Right lobe of liver (tissue), 6 donors: ENCODE measurements at regions not wholly inside any gene's neighbourhood (a gene's known extent, or its start where the extent isn't known, plus 50 kb on each side); places are given as distances from the start of the nearest gene placed in this dataset.

ENCODE experiments used
- ATAC-seq, 4 donors: fragments of 200-7000 bp; cut with Tn5 transposase; one replicate each; pipeline ENCODE4 v1.9.1; 2020; ENCODE audit warnings: mild to moderate bottlenecking in 4 of 4, moderate library complexity in 4 of 4
- DNase-seq, 3 donors: peaks; one replicate each; pipeline ENCODE4 v3.0.0-alpha.2; 2020
- H3K27ac ChIP-seq, 3 donors: fragments of 200-600 bp; one replicate each; pipeline ENCODE4 v1.8.0; 2022
- H3K27me3 ChIP-seq, 2 donors: fragments of 200-600 bp; one replicate each; pipeline ENCODE4 v1.8.0; 2022
- H3K36me3 ChIP-seq, 4 donors: fragments of 200-600 bp; sonication (generic) in 1 of 4; one replicate each; pipeline versions ENCODE4 v1.5.1 to v1.8.0; 2017 to 2022; ENCODE audit warnings: control low read depth in 1 of 4
- H3K4me1 ChIP-seq, 4 donors: fragments of 200-600 bp; sonication (generic) in 1 of 4; one replicate each; pipeline versions ENCODE4 v1.5.1 to v1.8.0; 2017 to 2022; ENCODE audit warnings: control low read depth in 1 of 4
- H3K4me3 ChIP-seq, 3 donors: fragments of 200-600 bp; one replicate each; pipeline ENCODE4 v1.8.0; 2022
- H3K9me3 ChIP-seq, 4 donors: fragments of 200-600 bp; sonication (generic) in 1 of 4; one replicate each; pipeline versions ENCODE4 v1.5.1 to v1.8.0; 2017 to 2022; ENCODE audit warnings: control low read depth in 1 of 4
- POLR2A ChIP-seq: fragments of 450-650 bp; IDR thresholded peaks from one replicate; pipeline ENCODE4 v1.6.1; 2017; ENCODE audit warnings: antibody characterized with exemption, mild to moderate bottlenecking
- WGBS: methylation state at CpG from one replicate; pipeline ENCODE4 v1.1.6; 2018; ENCODE audit warnings: low coverage, low lambda C conversion rate; ENCODE audit not compliant: insufficient coverage; ENCODE audit errors: missing lambda C conversion rate; 5-methylcytosine and 5-hydroxymethylcytosine counted together
- intact Hi-C, 2 donors: fragments of 100-400 bp; cut with DNase I; formaldehyde crosslinking; loops; one replicate each; pipeline versions ENCODE4 v1.11.2 to v1.14.1; 2022
- TF ChIP-seq, protein P1 (sequence below), 4 donors: fragments of 200-600 bp in 3 of 4; fragments of 450-650 bp in 1 of 4; IDR thresholded peaks; one replicate each; pipeline versions ENCODE4 v1.5.1 to v1.8.0; 2016 to 2022; ENCODE audit warnings: antibody characterized with exemption in 4 of 4, mild to moderate bottlenecking in 2 of 4
- donor health status: DM: no; HTN: yes; CAD: no.
- donor health status: DM: no; HTN: no; CAD: no.
- donor health status: DM: no; HTN: no; CAD: no.
- donor health status: DM: no; HTN: yes; CAD: no.
- donor health status: DM: no; HTN: yes; CAD: no.

DNA sequence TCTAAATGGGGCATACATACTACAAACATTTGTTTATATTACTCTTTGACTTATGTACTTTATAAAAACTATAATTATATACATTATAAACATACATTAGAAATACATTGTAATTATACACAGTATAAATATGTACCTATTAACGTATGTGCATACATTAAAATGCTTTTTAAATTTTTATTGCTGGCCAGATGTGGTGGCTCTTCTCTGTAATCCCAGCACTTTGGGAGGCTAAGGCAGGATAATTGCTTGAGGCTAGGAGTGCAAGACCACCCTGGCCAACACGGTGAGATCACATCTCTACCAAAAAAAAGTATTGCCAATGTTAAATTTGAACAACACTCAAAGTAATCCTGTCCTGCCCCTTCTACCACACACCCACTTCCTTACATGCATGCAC lies 1037.0 kb downstream of the GRM8 start:
- TF ChIP-seq POLR2A: no peak
- TF ChIP-seq, protein P1, sequence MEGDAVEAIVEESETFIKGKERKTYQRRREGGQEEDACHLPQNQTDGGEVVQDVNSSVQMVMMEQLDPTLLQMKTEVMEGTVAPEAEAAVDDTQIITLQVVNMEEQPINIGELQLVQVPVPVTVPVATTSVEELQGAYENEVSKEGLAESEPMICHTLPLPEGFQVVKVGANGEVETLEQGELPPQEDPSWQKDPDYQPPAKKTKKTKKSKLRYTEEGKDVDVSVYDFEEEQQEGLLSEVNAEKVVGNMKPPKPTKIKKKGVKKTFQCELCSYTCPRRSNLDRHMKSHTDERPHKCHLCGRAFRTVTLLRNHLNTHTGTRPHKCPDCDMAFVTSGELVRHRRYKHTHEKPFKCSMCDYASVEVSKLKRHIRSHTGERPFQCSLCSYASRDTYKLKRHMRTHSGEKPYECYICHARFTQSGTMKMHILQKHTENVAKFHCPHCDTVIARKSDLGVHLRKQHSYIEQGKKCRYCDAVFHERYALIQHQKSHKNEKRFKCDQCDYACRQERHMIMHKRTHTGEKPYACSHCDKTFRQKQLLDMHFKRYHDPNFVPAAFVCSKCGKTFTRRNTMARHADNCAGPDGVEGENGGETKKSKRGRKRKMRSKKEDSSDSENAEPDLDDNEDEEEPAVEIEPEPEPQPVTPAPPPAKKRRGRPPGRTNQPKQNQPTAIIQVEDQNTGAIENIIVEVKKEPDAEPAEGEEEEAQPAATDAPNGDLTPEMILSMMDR (IDR thresholded peaks at IDR 0.05): no peak
- Histone ChIP-seq H3K4me3 (no peak overlapping the region), H3K9me3 (no peaks in the 10 kb centered on the region), H3K4me1 (no peaks in the 10 kb centered on the region), H3K27ac (no peak overlapping the region), H3K27me3 (no peaks in the 10 kb centered on the region), H3K36me3 (no peaks in the 10 kb centered on the region)
- WGBS: 59% methylated on average over 2 of the region's 2 CpGs
- DNase-seq: no peak
- ATAC-seq: no peak
- intact Hi-C loops: no loop called here

DNA sequence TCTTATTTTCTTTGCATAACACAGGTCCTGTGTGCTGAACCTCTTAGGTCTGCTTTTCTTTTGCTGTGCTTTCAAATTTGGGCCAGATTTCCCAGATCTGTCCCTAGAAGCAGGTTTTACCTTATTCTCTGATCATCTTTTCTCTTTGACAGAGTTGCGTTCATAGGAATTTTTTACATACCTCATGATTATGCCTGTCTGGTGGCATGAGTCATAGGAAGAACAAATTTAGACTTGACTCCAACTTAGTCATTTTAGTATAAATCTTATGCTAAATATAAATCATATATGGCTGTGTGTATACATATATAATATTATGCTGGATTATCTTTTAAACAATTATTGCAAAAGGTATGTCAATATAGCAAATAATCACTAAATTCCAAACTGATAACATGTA lies 1038.9 kb downstream of the GRM8 start:
- H3K9me3 ChIP-seq: no peaks in the 10 kb centered on the region
- no peaks in the 10 kb centered on the region for H3K4me1 ChIP-seq
- ATAC-seq (no peak), DNase-seq (no peak)
- no peak overlapping the region for H3K27ac ChIP-seq
- H3K36me3 ChIP-seq: no peaks in the 10 kb centered on the region
- intact Hi-C loops: no loop called here
- H3K4me3 ChIP-seq: no peak overlapping the region
- TF ChIP-seq, protein P1 (IDR thresholded peaks at IDR 0.05): no peak
- no peak for TF ChIP-seq POLR2A
- H3K27me3 ChIP-seq: no peaks in the 10 kb centered on the region
- WGBS: 63% methylated on average over 1 of the region's 1 CpG

DNA sequence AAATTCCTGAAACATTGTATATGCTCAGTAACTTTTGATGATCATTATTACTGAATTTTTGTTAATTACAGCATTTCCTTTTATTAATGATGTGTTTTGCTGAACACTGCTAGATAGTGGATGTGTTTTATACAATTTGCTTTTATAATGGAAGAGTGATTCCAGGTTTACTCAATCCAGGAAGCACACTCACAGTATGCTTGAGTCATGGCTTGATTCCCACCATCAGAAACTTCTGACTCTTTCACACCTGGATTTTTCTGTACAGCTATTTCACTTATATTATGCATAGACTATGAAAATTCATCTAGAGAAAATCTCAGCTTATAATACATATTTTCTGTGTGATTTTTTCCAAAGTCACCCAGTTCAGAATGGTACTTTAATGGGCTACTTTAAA lies 1040.9 kb downstream of the GRM8 start:
- TF ChIP-seq, protein P1 (IDR thresholded peaks at IDR 0.05): no peak
- no peak for TF ChIP-seq POLR2A
- ATAC-seq (no peak), DNase-seq (no peak)
- no peak overlapping the region for H3K4me3 ChIP-seq
- no peak overlapping the region for H3K27ac ChIP-seq
- H3K4me1 ChIP-seq: no peaks in the 10 kb centered on the region
- H3K27me3 ChIP-seq: no peaks in the 10 kb centered on the region
- no peaks in the 10 kb centered on the region for H3K36me3 ChIP-seq
- no peaks in the 10 kb centered on the region for H3K9me3 ChIP-seq
- intact Hi-C loops: no loop called here

DNA sequence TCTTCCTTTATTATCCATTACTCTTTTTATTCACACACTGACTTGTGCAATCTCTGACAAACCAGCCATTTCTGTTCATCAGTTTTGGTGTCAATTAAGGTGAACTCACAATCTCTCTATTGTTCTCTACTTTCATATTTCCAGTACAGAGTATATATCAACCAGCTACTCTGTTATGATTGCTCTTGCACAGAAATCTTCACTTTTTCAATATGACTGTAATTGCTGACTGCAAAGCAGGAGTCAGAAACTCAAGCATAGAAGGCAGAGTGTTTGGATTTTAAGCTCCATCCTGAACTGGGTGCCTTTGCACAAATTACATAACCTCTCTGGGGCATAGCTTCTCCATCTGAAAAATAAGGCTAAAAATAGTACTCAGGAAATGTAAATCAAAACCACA lies 1042.0 kb downstream of the GRM8 start:
- no peak for DNase-seq
- Histone ChIP-seq H3K9me3 (no peaks in the 10 kb centered on the region), H3K4me1 (no peaks in the 10 kb centered on the region), H3K27me3 (no peaks in the 10 kb centered on the region), H3K4me3 (no peak overlapping the region), H3K36me3 (no peaks in the 10 kb centered on the region), H3K27ac (no peak overlapping the region)
- TF ChIP-seq POLR2A: no peak
- TF ChIP-seq, protein P1 (IDR thresholded peaks at IDR 0.05): no peak
- no peak for ATAC-seq
- intact Hi-C loops: no loop called here

DNA sequence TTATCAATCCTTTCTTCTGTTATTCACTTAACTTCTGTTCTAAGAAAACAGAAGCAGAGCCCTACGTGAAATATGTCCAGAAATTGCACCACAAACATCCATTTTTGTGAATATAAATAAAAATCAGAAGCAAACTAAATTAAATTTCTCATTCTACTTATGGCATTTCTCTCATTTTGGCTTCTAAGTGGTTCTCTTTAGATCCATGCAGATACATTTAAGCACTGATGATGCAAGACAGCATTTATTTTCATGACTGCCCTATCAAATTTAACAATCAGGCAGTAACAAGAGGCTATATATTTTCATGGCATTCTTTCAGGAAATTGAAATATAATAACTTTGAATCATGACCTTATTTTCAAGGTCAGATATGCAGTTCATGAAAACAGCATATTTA lies 1049.6 kb downstream of the GRM8 start:
- intact Hi-C loops: no loop called here
- Histone ChIP-seq H3K36me3 (no peaks in the 10 kb centered on the region), H3K27me3 (no peaks in the 10 kb centered on the region), H3K4me1 (no peaks in the 10 kb centered on the region), H3K4me3 (no peak overlapping the region), H3K9me3 (no peaks in the 10 kb centered on the region), H3K27ac (no peak overlapping the region)
- 40% methylated on average over 1 of the region's 1 CpG for WGBS
- TF ChIP-seq, protein P1 (IDR thresholded peaks at IDR 0.05): no peak
- no peak for TF ChIP-seq POLR2A
- DNase-seq: no peak
- ATAC-seq: no peak
